H9 (cell line): ENCODE measurements at regions not wholly inside any gene's neighbourhood (a gene's known extent, or its start where the extent isn't known, plus 50 kb on each side); places are given as distances from the start of the nearest gene placed in this dataset.

Source experiments
- DNase-seq: peaks from one replicate; pipeline ENCODE4 v3.0.0-alpha.2; 2017
- H2AFZ ChIP-seq: one replicate; pipeline ENCODE4 v1.6.1; 2013; ENCODE audit warnings: mild to moderate bottlenecking, low read length, control low read depth, moderate library complexity
- H2AK5ac ChIP-seq: 2 replicates; pipeline ENCODE4 v1.6.1; 2013; ENCODE audit warnings: low read length, control low read depth, mixed read lengths; ENCODE audit not compliant: insufficient read length
- H2BK120ac ChIP-seq: one replicate; pipeline ENCODE4 v1.6.1; 2013; ENCODE audit warnings: low read depth, mild to moderate bottlenecking, low read length, control low read depth, inconsistent platforms; ENCODE audit not compliant: poor library complexity, severe bottlenecking
- H2BK12ac ChIP-seq: 2 replicates; pipeline ENCODE4 v1.6.1; 2013; ENCODE audit warnings: low read length, control low read depth, mixed read lengths, low read depth; ENCODE audit not compliant: insufficient read length
- H2BK15ac ChIP-seq: 2 replicates; pipeline ENCODE4 v1.6.1; 2013; ENCODE audit warnings: low read depth, low read length, control low read depth
- H2BK20ac ChIP-seq: one replicate; pipeline ENCODE4 v1.6.1; 2013; ENCODE audit warnings: low read depth, mild to moderate bottlenecking, low read length, control low read depth, inconsistent platforms; ENCODE audit not compliant: poor library complexity, severe bottlenecking
- H2BK5ac ChIP-seq: 2 replicates; pipeline ENCODE4 v1.6.1; 2013; ENCODE audit warnings: low read length, control low read depth, mixed read lengths; ENCODE audit not compliant: insufficient read length
- H3K14ac ChIP-seq: 2 replicates; pipeline ENCODE4 v1.6.1; 2013; ENCODE audit warnings: low read length, control low read depth; ENCODE audit not compliant: insufficient read depth
- H3K18ac ChIP-seq: 2 replicates; pipeline ENCODE4 v1.6.1; 2013; ENCODE audit warnings: low read depth, mild to moderate bottlenecking, mixed read lengths, low read length, control low read depth; ENCODE audit not compliant: insufficient read length
- H3K23ac ChIP-seq: 2 replicates; pipeline ENCODE4 v1.6.1; 2013; ENCODE audit warnings: low read length, control low read depth, mixed read lengths, low read depth; ENCODE audit not compliant: insufficient read length
- H3K23me2 ChIP-seq: 2 replicates; pipeline ENCODE4 v1.6.1; 2013; ENCODE audit warnings: low read depth, mild to moderate bottlenecking, mixed read lengths, low read length, control low read depth; ENCODE audit not compliant: insufficient read length, poor library complexity, severe bottlenecking
- H3K27ac ChIP-seq: 2 replicates; pipeline ENCODE4 v1.5.1; 2013; ENCODE audit warnings: low read length, control low read depth, mixed read lengths, low read depth; ENCODE audit not compliant: insufficient read length
- H3K27me3 ChIP-seq: 2 replicates; pipeline ENCODE4 v1.6.1; 2013; ENCODE audit warnings: low read length, control low read depth, inconsistent platforms; ENCODE audit not compliant: insufficient read depth
- H3K4ac ChIP-seq: 2 replicates; pipeline ENCODE4 v1.6.1; 2013; ENCODE audit warnings: low read depth, mild to moderate bottlenecking, control low read depth, inconsistent platforms, low read length, moderate library complexity
- H3K4me1 ChIP-seq: 2 replicates; pipeline ENCODE4 v1.6.1; 2013; ENCODE audit warnings: low read length, control low read depth, inconsistent platforms; ENCODE audit not compliant: insufficient read depth
- H3K4me2 ChIP-seq: 2 replicates; pipeline ENCODE4 v1.6.1; 2013; ENCODE audit warnings: low read length, control low read depth, mixed read lengths; ENCODE audit not compliant: insufficient read length, insufficient read depth
- H3K56ac ChIP-seq: 2 replicates; pipeline ENCODE4 v1.6.1; 2013; ENCODE audit warnings: low read depth, mild to moderate bottlenecking, mixed read lengths, low read length, control low read depth; ENCODE audit not compliant: insufficient read length
- H3K79me1 ChIP-seq: 2 replicates; pipeline ENCODE4 v1.6.1; 2013; ENCODE audit warnings: low read depth, mild to moderate bottlenecking, moderate library complexity, low read length, control low read depth, inconsistent platforms; ENCODE audit not compliant: insufficient read depth, poor library complexity, severe bottlenecking
- H3K79me2 ChIP-seq: 2 replicates; pipeline ENCODE4 v1.6.1; 2013; ENCODE audit warnings: low read length, control low read depth, inconsistent platforms; ENCODE audit not compliant: insufficient read depth
- H3K9ac ChIP-seq: 2 replicates; pipeline ENCODE4 v1.6.1; 2013; ENCODE audit warnings: low read length, control low read depth, mixed read lengths; ENCODE audit not compliant: insufficient read length; ENCODE audit errors: extremely low read depth
- H3K9me3 ChIP-seq: one replicate; pipeline ENCODE4 v1.6.1; 2013; ENCODE audit warnings: low read depth, low read length, inconsistent platforms; ENCODE audit not compliant: control insufficient read depth
- H3T11ph ChIP-seq: one replicate; pipeline ENCODE4 v1.6.1; 2013; ENCODE audit warnings: mild to moderate bottlenecking, low read length, control low read depth, inconsistent platforms
- H4K20me1 ChIP-seq: one replicate; pipeline ENCODE4 v1.6.1; 2013; ENCODE audit not compliant: control insufficient read depth, insufficient read length, insufficient read depth
- H4K5ac ChIP-seq: 2 replicates; pipeline ENCODE4 v1.6.1; 2013; ENCODE audit warnings: low read depth, mild to moderate bottlenecking, mixed read lengths, low read length, control low read depth; ENCODE audit not compliant: insufficient read length
- H4K8ac ChIP-seq: replicated peaks from 2 replicates; pipeline ENCODE4 v1.6.1; 2013; ENCODE audit warnings: low read length, control low read depth, mixed read lengths, low read depth; ENCODE audit not compliant: insufficient read length
- H4K91ac ChIP-seq: 2 replicates; pipeline ENCODE4 v1.6.1; 2013; ENCODE audit warnings: low read depth, mild to moderate bottlenecking, moderate library complexity, mixed read lengths, low read length, control low read depth; ENCODE audit not compliant: insufficient read length
- H3K27ac Mint-ChIP-seq, 3 experiments: 2 replicates in 2 of 3; 3 replicates in 1 of 3; pipeline ENCODE4 v1.8.0; 2020 to 2021; ENCODE audit warnings: mixed read lengths in 3 of 3, mild to moderate bottlenecking in 1 of 3, moderate library complexity in 1 of 3
- H3K27me3 Mint-ChIP-seq: 2 replicates; pipeline ENCODE4 v1.8.0; 2021; ENCODE audit warnings: low read depth, mild to moderate bottlenecking, moderate library complexity, mixed read lengths
- H3K36me3 Mint-ChIP-seq, 3 experiments: 2 replicates in 2 of 3; 3 replicates in 1 of 3; pipeline ENCODE4 v1.8.0; 2020 to 2021; ENCODE audit warnings: low read depth in 3 of 3, mixed read lengths in 3 of 3; ENCODE audit not compliant: insufficient read depth in 1 of 3
- H3K4me1 Mint-ChIP-seq, 2 experiments: 2 replicates each; pipeline ENCODE4 v1.8.0; 2020; ENCODE audit warnings: mixed read lengths in 2 of 2
- H3K4me3 Mint-ChIP-seq, 2 experiments: 2 replicates in 1 of 2; 3 replicates in 1 of 2; pipeline ENCODE4 v1.8.0; 2020 to 2021; ENCODE audit warnings: mild to moderate bottlenecking in 2 of 2, mixed read lengths in 2 of 2, moderate library complexity in 1 of 2
- H3K9me3 Mint-ChIP-seq, 2 experiments: 2 replicates in 1 of 2; 3 replicates in 1 of 2; pipeline ENCODE4 v1.8.0; 2020; ENCODE audit warnings: mild to moderate bottlenecking in 2 of 2, mixed read lengths in 2 of 2, moderate library complexity in 1 of 2
- CTCF ChIP-seq: fragments of 200-600 bp; sonication (generic); conservative IDR thresholded peaks from 3 replicates; pipeline ENCODE4 v1.8.0; 2021; ENCODE audit warnings: antibody characterized with exemption, mild to moderate bottlenecking
- WGBS: extraction: QIAGEN DNeasy Blood & Tissue Kit; methylation state at CpG from one replicate; pipeline ENCODE4 v1.1.7; 2013; ENCODE audit warnings: missing lambda C conversion rate, low lambda C conversion rate, mixed read lengths; ENCODE audit not compliant: insufficient read length; ENCODE audit errors: extremely low coverage; 5-methylcytosine and 5-hydroxymethylcytosine counted together

- Histone ChIP-seq H3K4me1 (no peaks in the 10 kb centered on the region), H2BK15ac (no peak overlapping the region), H2BK12ac (no peak overlapping the region), H3K23ac (no peak overlapping the region), H3K9me3 (peaks cover 80% of the 10 kb centered on the region), H3K4ac (no peak overlapping the region), H3K27me3 (no peaks in the 10 kb centered on the region), H4K91ac (no peak overlapping the region), H2BK120ac (no peak overlapping the region), H2AK5ac (no peak overlapping the region), H2BK20ac (no peak overlapping the region), H3K79me1 (no peaks in the 10 kb centered on the region), H3K18ac (no peak overlapping the region), H4K5ac (no peak overlapping the region), H2BK5ac (no peak overlapping the region), H3K4me2 (no peak overlapping the region), H3T11ph (no peak overlapping the region), H4K8ac (no peak overlapping the region), H3K23me2 (no peaks in the 10 kb centered on the region), H3K56ac (no peak overlapping the region), H3K14ac (no peak overlapping the region), H3K9ac (no peak overlapping the region), H4K20me1 (no peaks in the 10 kb centered on the region), H2AFZ (no peak overlapping the region), H3K27ac (no peak overlapping the region), H3K79me2 (no peaks in the 10 kb centered on the region)
- Mint-ChIP-seq H3K27ac (no peak overlapping the region), H3K27me3 (peaks cover 2% of the 10 kb centered on the region; the same call in 1 of the 2 replicates), H3K36me3 (peaks cover 5 to 24% (median 10%) of the 10 kb centered on the region in 3 experiments; a peak in 6 of 7 replicates), H3K4me1 (no peaks in the 10 kb centered on the region), H3K9me3 (peaks cover 96 to 97% of the 10 kb centered on the region in 2 experiments), H3K4me3 (no peak overlapping the region)
- DNase-seq, result no peak
- no CpG with 5 or more reads among the region's 3 CpGs for WGBS
- TF ChIP-seq CTCF, result no peak
These were observed 792.5 kb downstream of the KCNJ18 start for GRCh38 chr17:22484826-22485225.
